DND-41 (cell line): ENCODE measurements at regions not wholly inside any gene's neighbourhood (a gene's known extent, or its start where the extent isn't known, plus 50 kb on each side); places are given as distances from the start of the nearest gene placed in this dataset.

Source experiments
- ATAC-seq: fragments of 200-7000 bp; cut with Tn5 transposase; 3 replicates; pipeline ENCODE4 v1.9.1; 2021; ENCODE audit warnings: low read depth; ENCODE audit not compliant: insufficient read depth
- DNase-seq: peaks from one replicate; pipeline ENCODE4 v3.0.0-alpha.2; 2020
- H2AFZ ChIP-seq: 2 replicates; pipeline ENCODE4 v1.6.0; 2012; ENCODE audit warnings: low read depth, low read length
- H3K27ac ChIP-seq: 2 replicates; pipeline ENCODE4 v1.5.1; 2012; ENCODE audit warnings: low read length, inconsistent platforms
- H3K27me3 ChIP-seq: fragments of 200-600 bp; sonication (generic); 2 replicates; pipeline ENCODE4 v1.6.0; 2012; ENCODE audit warnings: low read length, mild to moderate bottlenecking, inconsistent platforms; ENCODE audit not compliant: insufficient read depth, poor library complexity
- H3K36me3 ChIP-seq: 2 replicates; pipeline ENCODE4 v1.5.1; 2012; ENCODE audit warnings: low read length, inconsistent platforms; ENCODE audit not compliant: insufficient read depth
- H3K4me1 ChIP-seq: 2 replicates; pipeline ENCODE4 v1.5.1; 2012; ENCODE audit warnings: mild to moderate bottlenecking, low read length; ENCODE audit not compliant: insufficient read depth
- H3K4me2 ChIP-seq: 2 replicates; pipeline ENCODE4 v1.6.0; 2012; ENCODE audit warnings: mild to moderate bottlenecking, moderate library complexity, low read length, inconsistent platforms; ENCODE audit not compliant: insufficient read depth
- H3K4me3 ChIP-seq, 2 experiments: fragments of 200-600 bp in 1 of 2; shearing (Covaris generic) in 1 of 2; 2 replicates each; pipeline ENCODE4 v1.5.1; 2012 to 2016; ENCODE audit warnings: inconsistent platforms in 2 of 2, low read length in 2 of 2, mild to moderate bottlenecking in 2 of 2, low read depth in 1 of 2, moderate library complexity in 1 of 2
- H3K79me2 ChIP-seq: 2 replicates; pipeline ENCODE4 v1.6.0; 2012; ENCODE audit warnings: low read length, inconsistent platforms; ENCODE audit not compliant: insufficient read depth
- H3K9ac ChIP-seq: 2 replicates; pipeline ENCODE4 v1.6.0; 2012; ENCODE audit warnings: low read depth, mild to moderate bottlenecking, inconsistent platforms, low read length, moderate library complexity
- H3K9me3 ChIP-seq: 2 replicates; pipeline ENCODE4 v1.5.1; 2012; ENCODE audit warnings: low read length, moderate library complexity, mild to moderate bottlenecking, inconsistent platforms; ENCODE audit not compliant: insufficient read depth, severe bottlenecking
- H4K20me1 ChIP-seq: 2 replicates; pipeline ENCODE4 v1.6.0; 2012; ENCODE audit warnings: low read length; ENCODE audit not compliant: insufficient read depth
- CTCF ChIP-seq: IDR thresholded peaks from 2 replicates; pipeline ENCODE4 v1.5.1; 2012; ENCODE audit warnings: borderline replicate concordance, low read length, moderate library complexity, mild to moderate bottlenecking; ENCODE audit not compliant: poor library complexity, severe bottlenecking; ENCODE audit errors: extremely low read depth
- EZH2 ChIP-seq: IDR thresholded peaks from 3 replicates; pipeline ENCODE4 v1.6.1; 2012; ENCODE audit warnings: borderline replicate concordance, low read depth, mild to moderate bottlenecking, moderate library complexity, low read length, inconsistent platforms; ENCODE audit not compliant: severe bottlenecking

GRCh38 chr1:70812442-70813109 lies 235.0 kb downstream of the PTGER3 start:
- Histone ChIP-seq H3K79me2 (no peaks in the 10 kb centered on the region), H4K20me1 (no peaks in the 10 kb centered on the region), H3K9me3 (no peaks in the 10 kb centered on the region), H2AFZ (no peak overlapping the region), H3K4me1 (no peaks in the 10 kb centered on the region), H3K4me3 (no peak overlapping the region), H3K27me3 (no peaks in the 10 kb centered on the region), H3K27ac (no peak overlapping the region), H3K36me3 (no peaks in the 10 kb centered on the region), H3K4me2 (no peak overlapping the region), H3K9ac (no peak overlapping the region)
- DNase-seq (no peak), ATAC-seq (no peak)
- TF ChIP-seq EZH2 (no peak), CTCF (no peak)

GRCh38 chr1:70818401-70818800 lies 229.2 kb downstream of the PTGER3 start:
- ATAC-seq (no peak), DNase-seq (no peak)
- Histone ChIP-seq H3K4me2 (no peak overlapping the region), H3K4me1 (no peaks in the 10 kb centered on the region), H4K20me1 (no peaks in the 10 kb centered on the region), H3K9me3 (no peaks in the 10 kb centered on the region), H3K79me2 (no peaks in the 10 kb centered on the region), H3K4me3 (no peak overlapping the region), H3K9ac (no peak overlapping the region), H3K36me3 (no peaks in the 10 kb centered on the region), H3K27ac (no peak overlapping the region), H2AFZ (no peak overlapping the region), H3K27me3 (no peaks in the 10 kb centered on the region)
- TF ChIP-seq CTCF (no peak), EZH2 (no peak)

- H3K4me1 ChIP-seq = no peaks in the 10 kb centered on the region
- no peaks in the 10 kb centered on the region for H3K79me2 ChIP-seq
- no peak overlapping the region for H3K27ac ChIP-seq
- H3K9me3 ChIP-seq = no peaks in the 10 kb centered on the region
- ATAC-seq (no peak), DNase-seq (no peak)
- H3K4me2 ChIP-seq = no peak overlapping the region
- no peaks in the 10 kb centered on the region for H3K36me3 ChIP-seq
- H3K27me3 ChIP-seq = no peaks in the 10 kb centered on the region
- H4K20me1 ChIP-seq = no peaks in the 10 kb centered on the region
- no peak for TF ChIP-seq CTCF
- TF ChIP-seq EZH2 = no peak
- no peak overlapping the region for H2AFZ ChIP-seq
- H3K9ac ChIP-seq = no peak overlapping the region
- no peak overlapping the region for H3K4me3 ChIP-seq
These were observed 228.4 kb downstream of the PTGER3 start for GRCh38 chr1:70819231-70819630.
